ENCODE measurements at regions not wholly inside any gene's neighbourhood (a gene's known extent, or its start where the extent isn't known, plus 50 kb on each side); places are given as distances from the start of the nearest gene placed in this dataset.
A peak's percentile ranks its signal among the peaks of the same experiment; 100 is the strongest.

GRCh38 chr4:138919094-138919936, 96.3 kb upstream of the NOCT start:
- peak; percentile 64 for DNase-seq

GRCh38 chr4:138918169-138918869, 97.3 kb upstream of the NOCT start:
- no peak for DNase-seq

- DNase-seq: no peak
Observed at GRCh38 chr4:138916763-138917162, 98.8 kb upstream of the NOCT start.

GRCh38 chr4:138915756-138916155, 99.8 kb upstream of the NOCT start:
- no peak for DNase-seq

- DNase-seq: no peak
Observed at GRCh38 chr4:138912704-138913340, 102.8 kb upstream of the NOCT start.

GRCh38 chr4:138911909-138912703, 103.5 kb upstream of the NOCT start:
- DNase-seq: no peak

- no peak for DNase-seq
Observed at GRCh38 chr4:138910914-138911336, 104.7 kb upstream of the NOCT start.

- no peak for DNase-seq
Observed at GRCh38 chr4:138910195-138910913, 105.2 kb upstream of the NOCT start.

GRCh38 chr4:138909587-138909986, 106.0 kb upstream of the NOCT start:
- DNase-seq: no peak

- no peak for DNase-seq
Observed at GRCh38 chr4:138908134-138908533, 107.4 kb upstream of the NOCT start.

- DNase-seq: no peak
Observed at GRCh38 chr4:138907174-138907573, 108.4 kb upstream of the NOCT start.

GRCh38 chr4:138904793-138905192, 110.8 kb upstream of the NOCT start:
- no peak for DNase-seq

GRCh38 chr4:138903185-138903584, 112.4 kb upstream of the NOCT start:
- DNase-seq: no peak

GRCh38 chr4:138902705-138903104, 112.9 kb upstream of the NOCT start:
- no peak for DNase-seq

GRCh38 chr4:138901177-138901576, 114.4 kb upstream of the NOCT start:
- DNase-seq: no peak

GRCh38 chr4:138899999-138900398, 115.6 kb upstream of the NOCT start:
- no peak for DNase-seq

- no peak for DNase-seq
Observed at GRCh38 chr4:138898282-138898681, 117.3 kb upstream of the NOCT start.

- DNase-seq: no peak
Observed at GRCh38 chr4:138897811-138898226, 117.8 kb upstream of the NOCT start.

GRCh38 chr4:138894709-138895108, 120.9 kb upstream of the NOCT start:
- no peak for DNase-seq

- DNase-seq: no peak
Observed at GRCh38 chr4:138894011-138894410, 121.6 kb upstream of the NOCT start.

- no peak for DNase-seq
Observed at GRCh38 chr4:138892483-138893407, 122.8 kb upstream of the NOCT start.
